Trophoblast cell (in vitro differentiated cells and primary cell): ENCODE measurements at regions not wholly inside any gene's neighbourhood (a gene's known extent, or its start where the extent isn't known, plus 50 kb on each side); places are given as distances from the start of the nearest gene placed in this dataset.
"Not testable (repeated sequence)": the region's sequence is repeated elsewhere in the genome, so short reads cannot be mapped to it uniquely, and the experiment has no call there.

Source experiments
- DNase-seq, 2 donors: peaks; one replicate each; pipeline ENCODE4 v3.0.0-alpha.2; 2016
- H2AFZ ChIP-seq: 2 replicates; pipeline ENCODE4 v1.6.1; 2013; ENCODE audit warnings: low read length, moderate library complexity, mild to moderate bottlenecking; ENCODE audit not compliant: insufficient read depth, poor library complexity
- H2AK5ac ChIP-seq: 2 replicates; pipeline ENCODE4 v1.6.1; 2013; ENCODE audit warnings: mild to moderate bottlenecking, low read length
- H2BK120ac ChIP-seq: 2 replicates; pipeline ENCODE4 v1.6.1; 2013; ENCODE audit warnings: low read length, mild to moderate bottlenecking, moderate library complexity; ENCODE audit not compliant: insufficient read depth, poor library complexity
- H2BK12ac ChIP-seq: 2 replicates; pipeline ENCODE4 v1.6.1; 2013; ENCODE audit warnings: mild to moderate bottlenecking, low read length, moderate library complexity
- H2BK5ac ChIP-seq: 2 replicates; pipeline ENCODE4 v1.6.1; 2013; ENCODE audit warnings: low read length, low read depth, moderate library complexity, mild to moderate bottlenecking; ENCODE audit not compliant: poor library complexity
- H3K14ac ChIP-seq: 2 replicates; pipeline ENCODE4 v1.6.1; 2013; ENCODE audit warnings: mild to moderate bottlenecking, low read length
- H3K18ac ChIP-seq: 2 replicates; pipeline ENCODE4 v1.6.1; 2013; ENCODE audit warnings: mild to moderate bottlenecking, low read length
- H3K23ac ChIP-seq: 2 replicates; pipeline ENCODE4 v1.6.1; 2013; ENCODE audit warnings: low read length
- H3K27ac ChIP-seq: 2 replicates; pipeline ENCODE4 v1.5.1; 2013; ENCODE audit warnings: low read depth, mild to moderate bottlenecking, inconsistent platforms, low read length, moderate library complexity
- H3K27me3 ChIP-seq: 2 replicates; pipeline ENCODE4 v1.6.1; 2013; ENCODE audit warnings: inconsistent platforms, mild to moderate bottlenecking, low read length, moderate library complexity; ENCODE audit not compliant: insufficient read depth
- H3K36me3 ChIP-seq, 2 experiments: 1 replicate in 1 of 2; 2 replicates in 1 of 2; pipeline ENCODE4 v1.6.1; 2013; ENCODE audit warnings: low read length in 2 of 2, mild to moderate bottlenecking in 2 of 2, moderate library complexity in 1 of 2; ENCODE audit not compliant: insufficient read depth in 2 of 2, control insufficient read depth in 1 of 2
- H3K4ac ChIP-seq: 2 replicates; pipeline ENCODE4 v1.6.1; 2013; ENCODE audit warnings: low read depth, mild to moderate bottlenecking, low read length, moderate library complexity
- H3K4me1 ChIP-seq, 2 experiments: 1 replicate in 1 of 2; 2 replicates in 1 of 2; pipeline ENCODE4 v1.6.1; 2013; ENCODE audit warnings: low read length in 2 of 2, mild to moderate bottlenecking in 2 of 2, moderate library complexity in 1 of 2; ENCODE audit not compliant: insufficient read depth in 2 of 2, control insufficient read depth in 1 of 2
- H3K4me2 ChIP-seq: 2 replicates; pipeline ENCODE4 v1.6.1; 2013; ENCODE audit warnings: inconsistent platforms, mild to moderate bottlenecking, low read length, moderate library complexity
- H3K4me3 ChIP-seq: 2 replicates; pipeline ENCODE4 v1.5.1; 2013; ENCODE audit warnings: mild to moderate bottlenecking, low read depth, low read length, inconsistent platforms
- H3K79me1 ChIP-seq: one replicate; pipeline ENCODE4 v1.6.1; 2013; ENCODE audit warnings: low read length
- H3K79me2 ChIP-seq: 2 replicates; pipeline ENCODE4 v1.6.1; 2013; ENCODE audit warnings: low read length, mild to moderate bottlenecking; ENCODE audit not compliant: control insufficient read depth, insufficient read depth, poor library complexity
- H3K9ac ChIP-seq: 2 replicates; pipeline ENCODE4 v1.6.1; 2013; ENCODE audit warnings: mild to moderate bottlenecking, low read length
- H3K9me3 ChIP-seq: 2 replicates; pipeline ENCODE4 v1.6.1; 2013; ENCODE audit warnings: low read depth, mild to moderate bottlenecking, control low read depth, inconsistent platforms, low read length; ENCODE audit not compliant: insufficient read depth
- H4K12ac ChIP-seq: 2 replicates; pipeline ENCODE4 v1.6.1; 2013; ENCODE audit warnings: low read depth, mild to moderate bottlenecking, low read length, moderate library complexity
- H4K8ac ChIP-seq: 2 replicates; pipeline ENCODE4 v1.6.1; 2013; ENCODE audit warnings: low read depth, mild to moderate bottlenecking, low read length, moderate library complexity
- H4K91ac ChIP-seq: one replicate; pipeline ENCODE4 v1.6.1; 2013; ENCODE audit warnings: low read depth, mild to moderate bottlenecking, low read length, moderate library complexity
- WGBS: extraction: QIAGEN DNeasy Blood & Tissue Kit; methylation state at CpG from one replicate; pipeline ENCODE4 v1.1.7; 2013; ENCODE audit warnings: missing lambda C conversion rate; ENCODE audit not compliant: insufficient read length, insufficient coverage; ENCODE audit errors: extremely low coverage; 5-methylcytosine and 5-hydroxymethylcytosine counted together

- Histone ChIP-seq H3K79me2 (no peaks in the 10 kb centered on the region), H2BK5ac (no peak overlapping the region), H3K4me2 (no peak overlapping the region), H3K9me3 (no peaks in the 10 kb centered on the region), H2BK120ac (no peak overlapping the region), H2AFZ (no peak overlapping the region), H3K18ac (no peak overlapping the region), H3K27ac (no peak overlapping the region), H2BK12ac (no peak overlapping the region), H4K91ac (no peak overlapping the region), H3K27me3 (no peaks in the 10 kb centered on the region), H4K8ac (no peak overlapping the region), H3K36me3 (no peaks in the 10 kb centered on the region), H3K23ac (no peak overlapping the region), H3K4ac (no peak overlapping the region), H3K9ac (no peak overlapping the region), H3K79me1 (no peaks in the 10 kb centered on the region), H3K14ac (no peak overlapping the region), H4K12ac (no peak overlapping the region), H2AK5ac (no peak overlapping the region), H3K4me1 (no peaks in the 10 kb centered on the region), H3K4me3 (no peak overlapping the region)
- DNase-seq: no peak
- no CpG with 5 or more reads among the region's 1 CpG for WGBS
Measured at GRCh38 chr18:56284319-56284718, 354.1 kb downstream of the TXNL1 start.

GRCh38 chr18:56283316-56283715, 355.1 kb downstream of the TXNL1 start:
- H3K79me2 ChIP-seq: no peaks in the 10 kb centered on the region
- no peak overlapping the region for H4K12ac ChIP-seq
- no peak overlapping the region for H4K8ac ChIP-seq
- H3K18ac ChIP-seq: no peak overlapping the region
- no peaks in the 10 kb centered on the region for H3K4me1 ChIP-seq
- no peak overlapping the region for H2BK12ac ChIP-seq
- no peak overlapping the region for H2AK5ac ChIP-seq
- H3K23ac ChIP-seq: no peak overlapping the region
- no peaks in the 10 kb centered on the region for H3K79me1 ChIP-seq
- H2BK5ac ChIP-seq: no peak overlapping the region
- H4K91ac ChIP-seq: no peak overlapping the region
- H3K9ac ChIP-seq: no peak overlapping the region
- H3K4ac ChIP-seq: no peak overlapping the region
- no peak overlapping the region for H3K4me3 ChIP-seq
- H3K36me3 ChIP-seq: no peaks in the 10 kb centered on the region
- no peaks in the 10 kb centered on the region for H3K9me3 ChIP-seq
- DNase-seq: no peak
- no peak overlapping the region for H2BK120ac ChIP-seq
- no peaks in the 10 kb centered on the region for H3K27me3 ChIP-seq
- H3K14ac ChIP-seq: no peak overlapping the region
- H2AFZ ChIP-seq: no peak overlapping the region
- no peak overlapping the region for H3K27ac ChIP-seq
- no peak overlapping the region for H3K4me2 ChIP-seq

DNA sequence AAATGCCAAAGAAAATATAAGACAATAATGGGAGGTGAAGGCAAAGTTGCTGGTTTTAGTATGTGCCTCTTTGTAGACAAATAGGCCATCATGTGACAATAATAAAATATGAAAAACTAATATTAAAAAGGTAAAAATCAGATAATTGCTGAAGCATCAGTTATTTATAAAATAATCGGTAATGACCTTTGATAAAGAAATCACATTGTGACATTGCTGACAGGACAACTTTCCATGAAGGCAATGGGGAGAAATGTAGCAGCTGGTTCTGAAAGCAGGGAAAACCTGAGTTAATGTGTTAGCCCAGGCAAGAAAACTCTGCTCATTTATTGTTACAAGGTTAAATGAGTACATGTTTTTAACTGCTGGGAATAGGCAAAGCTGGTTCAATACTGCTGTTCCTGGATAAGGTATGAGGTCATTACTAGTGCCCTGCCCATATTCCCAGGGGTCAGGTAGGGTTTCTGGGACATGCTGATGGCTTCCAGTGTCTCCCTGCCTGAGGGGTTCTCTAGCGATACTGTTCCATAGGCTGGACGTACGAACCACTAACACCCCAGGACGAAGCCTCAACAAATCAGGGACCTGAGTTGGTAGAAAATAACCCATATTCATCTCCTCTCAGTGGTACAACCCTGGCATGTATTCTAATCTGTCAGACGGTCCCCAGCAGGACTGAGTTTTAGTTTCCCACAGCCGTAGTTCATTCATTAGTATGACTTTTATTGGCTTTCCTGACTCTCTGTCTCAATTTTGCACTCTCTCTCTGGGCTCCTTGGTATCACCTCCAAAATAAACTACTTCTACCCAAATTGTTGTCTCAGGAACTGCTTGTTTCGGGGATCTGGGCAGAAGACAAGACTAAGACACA, 355.9 kb downstream of the TXNL1 start:
- Histone ChIP-seq H2BK120ac (no peak overlapping the region), H3K4me2 (no peak overlapping the region), H3K14ac (no peak overlapping the region), H3K4me3 (no peak overlapping the region), H3K18ac (no peak overlapping the region), H3K27ac (no peak overlapping the region), H4K91ac (no peak overlapping the region), H3K79me1 (no peaks in the 10 kb centered on the region), H3K9me3 (no peaks in the 10 kb centered on the region), H3K79me2 (no peaks in the 10 kb centered on the region), H2BK12ac (no peak overlapping the region), H3K27me3 (no peaks in the 10 kb centered on the region), H2AFZ (no peak overlapping the region), H3K36me3 (no peaks in the 10 kb centered on the region), H3K4ac (no peak overlapping the region), H2AK5ac (no peak overlapping the region), H4K8ac (no peak overlapping the region), H2BK5ac (no peak overlapping the region), H3K9ac (no peak overlapping the region), H3K23ac (no peak overlapping the region), H4K12ac (no peak overlapping the region), H3K4me1 (no peaks in the 10 kb centered on the region)
- no CpG with 5 or more reads among the region's 8 CpGs for WGBS
- no peak for DNase-seq

DNA sequence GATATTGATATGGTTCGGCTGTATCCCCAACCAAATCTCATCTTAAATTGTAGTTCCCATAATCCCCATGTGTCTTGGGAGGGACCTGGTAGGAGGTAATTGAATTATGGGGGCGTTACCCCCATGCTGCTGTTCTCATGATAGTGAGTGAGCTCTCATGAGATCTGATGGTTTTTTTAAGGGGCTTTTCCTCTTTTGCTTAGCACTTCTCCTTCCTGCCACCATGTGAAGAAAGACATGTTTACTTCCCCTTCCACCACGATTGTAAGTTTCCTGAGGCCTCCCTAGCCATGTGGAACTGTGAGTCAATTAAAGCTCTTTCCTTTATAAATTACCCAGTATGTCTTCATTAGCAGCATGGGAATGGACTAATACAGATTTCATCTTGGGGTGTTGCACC, 358.6 kb downstream of the TXNL1 start:
- H3K27ac ChIP-seq, H3K18ac ChIP-seq, H2BK12ac ChIP-seq, H3K14ac ChIP-seq, H2AFZ ChIP-seq, H3K9me3 ChIP-seq, H4K91ac ChIP-seq, H3K79me2 ChIP-seq, DNase-seq, H4K12ac ChIP-seq, H2AK5ac ChIP-seq, H3K27me3 ChIP-seq, H3K9ac ChIP-seq, H2BK5ac ChIP-seq, H3K36me3 ChIP-seq, H4K8ac ChIP-seq, H3K4me2 ChIP-seq, H3K79me1 ChIP-seq, H3K4me3 ChIP-seq, H2BK120ac ChIP-seq, H3K4me1 ChIP-seq, H3K23ac ChIP-seq, H3K4ac ChIP-seq: not testable (repeated sequence)
- WGBS: no CpG with 5 or more reads among the region's 3 CpGs
